SJSA1 (cell line): ENCODE measurements at regions not wholly inside any gene's neighbourhood (a gene's known extent, or its start where the extent isn't known, plus 50 kb on each side); places are given as distances from the start of the nearest gene placed in this dataset.

Experiments
- DNase-seq, 2 experiments: peaks; one replicate each; pipeline ENCODE4 v3.0.0-alpha.2; 2015 to 2020; ENCODE audit warnings: low spot score in 2 of 2, low read depth in 1 of 2
- H3K27ac ChIP-seq: fragments of 250-450 bp; sonication (Bioruptor Pico); 2 replicates; pipeline ENCODE4 v1.5.1; 2020; ENCODE audit warnings: mild to moderate bottlenecking, moderate library complexity
- H3K27me3 ChIP-seq: fragments of 250-450 bp; sonication (Bioruptor Pico); replicated peaks from 2 replicates; pipeline ENCODE4 v1.5.1; 2020; ENCODE audit warnings: mild to moderate bottlenecking, moderate library complexity
- H3K36me3 ChIP-seq: fragments of 250-450 bp; sonication (Bioruptor Pico); 2 replicates; pipeline ENCODE4 v1.5.1; 2020; ENCODE audit warnings: mild to moderate bottlenecking
- H3K4me1 ChIP-seq: fragments of 250-450 bp; sonication (Bioruptor Pico); replicated peaks from 2 replicates; pipeline ENCODE4 v1.6.1; 2021; ENCODE audit warnings: mild to moderate bottlenecking
- H3K4me3 ChIP-seq: fragments of 250-450 bp; sonication (Bioruptor Pico); 2 replicates; pipeline ENCODE4 v1.5.1; 2020; ENCODE audit warnings: mild to moderate bottlenecking
- H3K9me3 ChIP-seq: fragments of 250-450 bp; sonication (Bioruptor Pico); replicated peaks from 2 replicates; pipeline ENCODE4 v1.5.1; 2020; ENCODE audit warnings: mild to moderate bottlenecking

DNA sequence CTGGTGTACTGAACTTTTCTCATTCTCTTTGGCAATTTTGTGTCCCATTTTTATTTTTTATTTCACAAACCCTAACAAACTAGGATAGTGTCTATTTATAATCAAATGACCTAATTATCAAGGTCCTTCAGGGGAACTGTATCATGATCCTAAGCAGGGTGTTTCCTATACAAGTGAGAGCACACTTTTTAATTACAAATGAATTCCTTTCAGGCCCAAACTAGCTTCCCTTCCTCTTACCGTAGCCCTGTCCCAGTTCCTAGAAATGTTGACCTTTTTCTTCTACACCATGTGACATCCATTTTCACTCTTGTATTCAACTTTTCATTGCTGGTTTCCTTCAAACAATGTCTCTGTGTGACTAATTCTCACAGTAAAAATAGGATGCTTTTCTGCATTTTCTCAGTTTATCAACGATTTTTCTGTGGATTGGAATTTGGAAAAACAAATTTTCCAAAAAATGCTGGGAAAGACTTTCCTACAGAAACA, 411.4 kb downstream of the CCDC91 start:
- Histone ChIP-seq H3K36me3 (no peaks in the 10 kb centered on the region), H3K9me3 (no peaks in the 10 kb centered on the region), H3K27me3 (no peaks in the 10 kb centered on the region), H3K4me3 (no peak overlapping the region), H3K27ac (no peak overlapping the region), H3K4me1 (no peaks in the 10 kb centered on the region)
- no peak for DNase-seq

DNA sequence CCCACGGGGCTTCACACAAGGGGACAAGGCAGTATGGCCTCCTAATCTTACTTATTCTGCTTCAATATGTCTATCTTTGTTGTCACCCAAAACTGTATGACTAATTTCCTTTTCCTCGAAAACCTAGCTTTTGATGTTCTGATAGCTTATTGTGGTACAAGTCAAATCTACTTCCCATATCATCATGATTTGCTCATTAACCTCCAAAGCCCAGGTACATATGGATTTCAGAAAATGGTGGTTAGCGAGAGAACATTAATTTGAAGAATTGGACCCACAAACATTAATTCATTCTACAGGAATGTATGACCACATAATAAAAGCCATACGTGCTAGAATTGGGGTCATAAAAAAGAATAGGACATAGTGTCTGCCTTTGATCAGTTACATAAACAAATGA, 412.5 kb downstream of the CCDC91 start:
- H3K27me3 ChIP-seq, result no peaks in the 10 kb centered on the region
- no peak for DNase-seq
- no peaks in the 10 kb centered on the region for H3K4me1 ChIP-seq
- H3K27ac ChIP-seq, result no peak overlapping the region
- no peaks in the 10 kb centered on the region for H3K36me3 ChIP-seq
- no peak overlapping the region for H3K4me3 ChIP-seq
- no peaks in the 10 kb centered on the region for H3K9me3 ChIP-seq

DNA sequence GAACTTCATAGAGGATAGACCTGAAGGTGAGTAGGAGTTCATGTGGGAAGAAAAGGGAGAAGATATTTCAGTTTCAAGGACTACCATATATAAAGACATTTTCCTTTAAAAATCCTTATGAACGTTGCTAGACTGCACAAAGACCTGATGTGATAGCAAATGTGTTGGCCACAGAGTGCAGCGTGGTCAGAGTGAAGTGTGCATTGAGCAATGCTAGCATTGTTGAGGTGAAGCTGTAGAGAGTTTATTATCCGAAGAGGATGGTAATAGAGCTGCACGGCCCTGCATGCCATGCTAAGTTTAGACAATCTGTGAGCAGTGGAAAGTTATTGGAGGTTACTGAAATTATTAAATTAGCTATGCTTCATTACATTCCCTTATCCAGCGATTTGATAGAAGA, 413.0 kb downstream of the CCDC91 start:
- H3K4me1 ChIP-seq, result no peaks in the 10 kb centered on the region
- no peak overlapping the region for H3K27ac ChIP-seq
- no peaks in the 10 kb centered on the region for H3K9me3 ChIP-seq
- no peaks in the 10 kb centered on the region for H3K36me3 ChIP-seq
- no peak overlapping the region for H3K4me3 ChIP-seq
- no peaks in the 10 kb centered on the region for H3K27me3 ChIP-seq
- no peak for DNase-seq

DNA sequence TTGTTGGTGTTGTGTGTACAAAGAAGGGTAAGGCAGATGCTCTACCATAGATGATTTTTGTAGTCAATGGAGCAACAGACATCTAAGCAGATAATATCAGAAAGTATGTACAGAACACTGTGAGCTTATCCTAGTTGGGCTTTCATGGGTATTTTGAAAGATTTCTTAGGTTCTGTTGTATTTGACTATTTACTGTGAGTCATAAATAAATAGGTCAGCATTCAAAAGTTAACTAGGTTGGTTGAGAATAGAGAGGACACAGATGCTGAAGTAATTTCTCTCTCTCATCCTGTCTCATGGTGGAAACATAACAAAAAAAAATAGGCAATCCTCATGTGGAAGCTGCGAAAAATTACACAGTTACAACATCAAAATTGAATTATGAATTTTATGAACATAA, 413.5 kb downstream of the CCDC91 start:
- no peak overlapping the region for H3K4me3 ChIP-seq
- H3K27ac ChIP-seq, result no peak overlapping the region
- DNase-seq, result no peak
- H3K9me3 ChIP-seq, result no peaks in the 10 kb centered on the region
- no peaks in the 10 kb centered on the region for H3K36me3 ChIP-seq
- H3K27me3 ChIP-seq, result no peaks in the 10 kb centered on the region
- H3K4me1 ChIP-seq, result no peaks in the 10 kb centered on the region

DNA sequence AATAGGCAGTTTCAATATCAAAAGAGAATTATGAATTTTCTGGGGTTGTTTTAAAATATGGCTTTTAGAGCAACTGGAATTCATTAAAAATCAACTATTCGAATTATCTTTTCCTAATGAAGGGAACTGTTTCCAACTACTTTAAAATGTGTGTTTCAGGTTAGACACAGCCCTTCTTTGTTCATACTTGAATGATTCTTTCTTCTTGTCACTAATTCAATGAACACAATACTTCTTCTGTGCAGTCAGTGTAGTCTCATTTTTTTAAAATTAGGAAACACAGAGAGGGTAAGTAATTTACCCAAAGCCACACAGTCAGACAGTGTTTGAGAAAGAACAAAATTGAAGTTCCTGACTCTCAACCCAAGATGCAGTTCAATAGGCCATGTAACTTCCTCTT, 414.0 kb downstream of the CCDC91 start:
- no peak for DNase-seq
- H3K36me3 ChIP-seq, result no peaks in the 10 kb centered on the region
- no peaks in the 10 kb centered on the region for H3K9me3 ChIP-seq
- H3K4me1 ChIP-seq, result no peaks in the 10 kb centered on the region
- H3K4me3 ChIP-seq, result no peak overlapping the region
- no peaks in the 10 kb centered on the region for H3K27me3 ChIP-seq
- H3K27ac ChIP-seq, result no peak overlapping the region

DNA sequence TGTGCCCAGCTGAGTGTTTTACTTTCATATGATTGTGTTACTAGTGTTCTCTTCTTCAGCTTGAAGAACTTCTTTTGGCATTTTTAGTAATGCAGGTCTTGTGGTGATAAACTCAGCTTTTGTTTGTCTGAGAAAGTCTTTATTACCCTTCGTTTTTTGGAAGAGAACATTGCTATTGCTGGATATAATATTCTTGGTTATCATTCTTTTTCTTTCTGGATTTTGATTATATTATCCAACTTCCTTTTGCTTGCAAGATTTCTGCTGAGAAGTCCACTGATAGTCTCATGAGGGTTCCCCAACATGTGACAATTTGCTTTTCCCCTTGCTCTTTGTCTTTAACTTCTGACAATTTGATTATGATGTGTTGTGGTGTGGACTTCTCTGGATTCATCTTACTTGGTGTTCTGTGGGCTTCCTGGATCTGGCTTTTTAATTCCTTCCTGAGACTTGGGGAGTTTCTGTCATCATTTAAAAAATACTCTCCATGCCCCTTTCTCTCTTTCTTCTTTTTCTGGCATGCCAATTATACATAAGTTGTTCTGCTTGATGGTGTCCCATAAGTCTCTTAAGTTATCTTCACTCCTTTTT, 416.8 kb downstream of the CCDC91 start:
- Histone ChIP-seq H3K9me3 (no peaks in the 10 kb centered on the region), H3K36me3 (no peaks in the 10 kb centered on the region), H3K4me3 (no peak overlapping the region), H3K27me3 (no peaks in the 10 kb centered on the region), H3K4me1 (peaks cover 12% of the 10 kb centered on the region), H3K27ac (no peak overlapping the region)
- DNase-seq, result no peak

DNA sequence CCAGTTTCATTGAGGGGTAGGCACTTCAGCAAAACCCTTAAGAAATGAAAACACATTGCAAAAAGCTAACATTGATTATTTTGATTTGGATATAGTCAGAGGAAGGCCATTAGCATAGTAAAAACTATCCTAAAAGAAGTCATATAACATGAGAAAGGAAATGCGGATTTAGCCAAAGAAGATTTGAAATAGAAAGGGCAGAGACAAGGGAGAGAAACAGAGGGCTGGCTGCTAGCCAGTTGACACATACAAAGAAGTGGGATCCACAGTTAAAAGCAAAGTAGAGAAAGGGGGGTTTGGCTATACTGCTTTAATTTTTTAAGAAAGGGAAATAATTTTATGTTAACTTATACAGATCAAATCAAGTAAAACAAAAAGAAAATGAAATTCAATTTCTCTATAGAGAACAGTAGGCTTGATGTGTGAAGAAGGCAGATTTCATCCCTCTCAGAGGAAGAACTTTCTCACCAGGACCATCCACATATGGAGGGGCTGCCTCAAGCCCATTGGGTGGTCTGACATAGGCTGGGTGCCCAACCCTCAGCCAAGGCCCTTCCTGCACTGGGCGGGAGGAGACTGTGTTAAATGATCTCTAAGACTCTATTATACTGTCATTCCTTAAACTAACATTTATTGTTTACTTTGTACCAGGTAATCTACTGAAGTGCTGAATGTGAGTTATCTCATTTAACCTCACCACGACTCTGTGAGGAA, 420.3 kb downstream of the CCDC91 start:
- Histone ChIP-seq H3K4me1 (peaks cover 12% of the 10 kb centered on the region), H3K27ac (0 out of 2 replicates have a peak overlapping the region, but pooled peaks have one; percentile 14), H3K27me3 (no peaks in the 10 kb centered on the region), H3K9me3 (no peaks in the 10 kb centered on the region), H3K36me3 (no peaks in the 10 kb centered on the region), H3K4me3 (no peak overlapping the region)
- DNase-seq, result peak in 1 of 2 experiments; percentile 48

DNA sequence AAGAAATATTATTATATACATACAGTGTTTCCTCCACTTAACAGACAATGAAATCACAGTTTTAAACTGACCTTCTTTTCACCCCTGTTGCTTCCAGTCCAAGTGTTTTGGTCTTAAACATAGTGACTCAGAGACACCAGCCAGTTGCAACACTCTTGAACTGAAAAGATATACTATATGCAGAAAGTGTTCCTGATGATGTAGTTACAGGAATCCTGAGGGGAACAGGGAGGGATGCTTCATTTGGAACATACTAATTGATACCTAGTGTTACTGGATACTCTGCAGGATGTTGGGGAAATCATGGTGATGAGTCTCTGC, 420.8 kb downstream of the CCDC91 start:
- H3K9me3 ChIP-seq, result no peaks in the 10 kb centered on the region
- no peak for DNase-seq
- no peak overlapping the region for H3K27ac ChIP-seq
- no peak overlapping the region for H3K4me3 ChIP-seq
- H3K27me3 ChIP-seq, result no peaks in the 10 kb centered on the region
- peaks cover 12% of the 10 kb centered on the region for H3K4me1 ChIP-seq
- no peaks in the 10 kb centered on the region for H3K36me3 ChIP-seq

DNA sequence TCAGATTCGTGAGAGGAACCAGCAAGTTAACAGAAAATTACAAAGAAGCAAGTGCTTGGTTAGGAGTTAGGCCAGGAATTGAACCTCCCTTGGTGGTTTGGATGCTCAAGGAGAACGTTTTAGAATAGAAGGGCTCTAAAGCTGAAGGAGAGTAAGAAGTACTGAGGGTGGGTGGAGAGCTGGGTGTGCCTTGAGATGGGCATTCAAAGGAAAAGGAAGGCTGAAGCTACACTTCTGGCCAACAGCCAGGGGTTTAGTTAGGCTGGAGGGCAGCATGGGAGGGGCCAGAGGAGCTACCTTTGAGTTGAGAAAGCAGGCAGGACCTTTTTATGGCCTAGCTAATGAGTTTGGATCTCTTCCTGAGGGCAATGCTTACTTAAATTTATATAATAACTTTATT, 421.2 kb downstream of the CCDC91 start:
- H3K27ac ChIP-seq, result no peak overlapping the region
- H3K4me3 ChIP-seq, result no peak overlapping the region
- DNase-seq, result no peak
- H3K9me3 ChIP-seq, result no peaks in the 10 kb centered on the region
- H3K36me3 ChIP-seq, result no peaks in the 10 kb centered on the region
- H3K27me3 ChIP-seq, result no peaks in the 10 kb centered on the region
- H3K4me1 ChIP-seq, result peaks cover 12% of the 10 kb centered on the region

DNA sequence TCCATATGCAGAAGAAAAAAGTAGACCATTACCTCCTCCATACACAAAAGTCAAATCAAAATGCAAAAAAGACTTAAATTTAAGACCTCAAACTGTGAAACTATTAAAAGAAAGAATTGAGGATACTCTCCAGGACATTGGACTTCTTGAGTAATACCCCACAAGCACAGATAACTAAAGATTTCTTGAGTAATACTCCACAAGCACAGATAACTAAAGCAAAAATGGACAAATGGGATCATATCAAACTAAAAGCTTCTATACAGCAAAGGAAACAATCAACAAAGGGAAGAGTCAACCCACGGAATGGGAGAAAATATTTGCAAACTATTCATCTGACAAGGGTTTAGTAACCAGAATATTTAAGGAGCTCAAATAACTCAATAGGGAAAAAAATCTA, 427.9 kb downstream of the CCDC91 start:
- H3K9me3 ChIP-seq, result no peaks in the 10 kb centered on the region
- H3K36me3 ChIP-seq, result no peaks in the 10 kb centered on the region
- peaks cover 14% of the 10 kb centered on the region for H3K4me1 ChIP-seq
- no peak overlapping the region for H3K4me3 ChIP-seq
- H3K27me3 ChIP-seq, result no peaks in the 10 kb centered on the region
- H3K27ac ChIP-seq, result no peak overlapping the region
- no peak for DNase-seq

DNA sequence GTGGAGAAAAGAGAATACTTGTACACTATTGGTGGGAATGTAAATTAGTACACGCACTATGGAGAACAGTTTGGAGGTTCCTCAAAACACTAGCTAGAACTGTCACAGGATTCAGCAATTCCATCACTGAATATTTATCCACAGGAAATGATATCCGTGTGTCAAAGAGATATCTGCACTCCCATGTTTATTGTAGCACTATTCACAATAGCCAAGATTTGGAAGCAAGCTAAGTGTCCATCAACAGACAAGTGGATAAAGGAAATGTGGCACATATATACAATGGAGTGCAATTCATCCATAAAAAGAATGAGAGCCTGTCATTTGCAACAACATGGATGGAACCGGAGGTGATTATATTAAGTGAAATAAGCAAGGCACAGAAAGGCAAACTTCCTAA, 428.5 kb downstream of the CCDC91 start:
- Histone ChIP-seq H3K27me3 (no peaks in the 10 kb centered on the region), H3K36me3 (no peaks in the 10 kb centered on the region), H3K4me3 (no peak overlapping the region), H3K4me1 (peaks cover 14% of the 10 kb centered on the region), H3K27ac (no peak overlapping the region), H3K9me3 (no peaks in the 10 kb centered on the region)
- no peak for DNase-seq

DNA sequence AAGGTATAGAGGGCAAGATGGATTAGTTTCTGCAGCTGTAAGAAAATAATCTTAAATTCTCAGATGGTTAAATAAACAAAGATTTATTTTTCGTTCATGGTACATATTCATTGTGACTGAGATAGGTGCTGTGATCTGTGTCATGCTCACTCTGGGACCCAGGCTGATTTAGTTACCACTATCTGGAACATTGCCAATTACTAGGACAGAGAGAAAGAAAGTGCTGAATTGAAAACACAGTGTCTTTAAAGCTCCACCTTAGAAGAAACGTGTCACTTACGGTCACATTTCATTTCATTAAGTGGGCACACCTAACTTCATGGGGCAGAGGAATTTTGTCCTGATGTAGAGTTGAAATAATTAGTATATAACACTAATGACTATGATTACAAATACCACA, 430.0 kb downstream of the CCDC91 start:
- H3K9me3 ChIP-seq, result no peaks in the 10 kb centered on the region
- H3K27ac ChIP-seq, result no peak overlapping the region
- peaks cover 14% of the 10 kb centered on the region for H3K4me1 ChIP-seq
- no peak for DNase-seq
- H3K36me3 ChIP-seq, result no peaks in the 10 kb centered on the region
- H3K4me3 ChIP-seq, result no peak overlapping the region
- no peaks in the 10 kb centered on the region for H3K27me3 ChIP-seq

DNA sequence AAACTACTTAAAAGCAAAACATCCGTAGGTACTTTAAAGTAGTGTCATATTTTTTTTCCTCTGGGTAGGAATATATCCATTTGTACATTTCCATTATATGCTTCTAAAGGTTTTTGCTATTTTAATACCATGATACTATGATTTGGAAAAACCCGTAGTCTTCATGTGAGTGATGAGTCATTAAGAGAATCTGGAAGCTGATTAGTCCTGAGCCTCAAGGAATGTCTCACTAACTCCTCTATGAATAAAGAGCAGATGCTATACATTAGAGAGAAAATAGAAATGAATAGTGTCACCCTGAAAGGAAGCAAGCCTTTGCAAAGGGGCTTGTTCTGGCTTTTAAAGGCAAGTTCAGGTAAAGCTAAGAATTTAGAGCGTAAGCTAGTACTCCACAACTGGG, 432.1 kb downstream of the CCDC91 start:
- no peaks in the 10 kb centered on the region for H3K27me3 ChIP-seq
- peaks cover 14% of the 10 kb centered on the region for H3K4me1 ChIP-seq
- no peaks in the 10 kb centered on the region for H3K9me3 ChIP-seq

DNA sequence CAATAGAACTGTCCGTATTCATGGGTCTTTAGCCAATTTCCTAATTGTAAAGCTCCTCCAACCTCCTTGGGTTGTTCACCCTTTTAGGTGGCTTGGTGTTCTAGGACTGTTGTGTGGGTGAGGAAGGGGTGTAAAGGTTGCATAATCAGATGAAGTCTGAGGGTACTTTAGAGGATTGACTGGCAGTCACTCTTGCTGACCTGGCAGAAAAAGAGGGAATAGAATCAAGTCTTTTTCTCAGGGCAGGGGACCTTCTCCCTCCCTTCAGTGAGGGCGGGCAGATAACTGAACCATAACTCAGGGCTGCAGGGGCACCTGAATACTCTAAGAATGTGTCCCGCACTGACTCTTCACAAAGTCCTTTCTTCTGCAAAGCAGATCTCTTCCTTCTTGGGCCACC, 436.2 kb downstream of the CCDC91 start:
- no peaks in the 10 kb centered on the region for H3K9me3 ChIP-seq
- H3K27ac ChIP-seq, result no peak overlapping the region
- DNase-seq, result no peak
- no peaks in the 10 kb centered on the region for H3K27me3 ChIP-seq
- no peak overlapping the region for H3K4me3 ChIP-seq
- H3K36me3 ChIP-seq, result no peaks in the 10 kb centered on the region
- H3K4me1 ChIP-seq, result peaks cover 12% of the 10 kb centered on the region

More for the DNA sequence above, 432.1 kb downstream of the CCDC91 start:
- Histone ChIP-seq H3K27ac (peak overlapping the region; percentile 23; the same call in 1 of the 2 replicates), H3K4me3 (no peak overlapping the region), H3K36me3 (no peaks in the 10 kb centered on the region)
- DNase-seq, result peak in 1 of 2 experiments; percentile 16

DNA sequence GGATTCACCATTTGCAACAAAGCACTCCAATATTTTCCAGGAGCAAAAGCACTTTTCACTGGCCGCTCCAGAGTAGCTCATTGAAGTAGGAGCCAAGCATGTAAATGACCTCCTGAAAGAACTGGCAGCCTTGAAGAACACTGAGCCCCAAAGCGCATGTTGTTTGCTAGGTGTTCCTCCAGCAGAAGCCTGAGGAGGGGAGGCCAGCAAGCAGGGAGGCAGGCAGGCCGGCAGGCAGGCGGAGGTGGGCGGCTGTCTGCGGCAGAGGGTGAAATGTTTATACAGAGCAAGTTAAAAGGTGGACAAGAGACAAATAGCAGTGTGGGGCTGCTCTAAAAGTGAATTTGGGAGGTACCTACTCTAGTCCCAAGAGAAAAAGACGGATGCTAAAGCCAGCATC, 439.4 kb downstream of the CCDC91 start:
- no peaks in the 10 kb centered on the region for H3K4me1 ChIP-seq
- no peak for DNase-seq
- no peak overlapping the region for H3K27ac ChIP-seq
- no peaks in the 10 kb centered on the region for H3K36me3 ChIP-seq
- no peak overlapping the region for H3K4me3 ChIP-seq
- no peaks in the 10 kb centered on the region for H3K9me3 ChIP-seq
- H3K27me3 ChIP-seq, result no peaks in the 10 kb centered on the region
